Pancreas (tissue), 10 donors: ENCODE measurements at regions not wholly inside any gene's neighbourhood (a gene's known extent, or its start where the extent isn't known, plus 50 kb on each side); places are given as distances from the start of the nearest gene placed in this dataset.

ENCODE experiments used
- ATAC-seq, 4 donors: fragments of 200-7000 bp; cut with Tn5 transposase; one replicate each; pipeline versions ENCODE4 v1.8.0 to v1.9.1; 2020; ENCODE audit warnings: mild to moderate bottlenecking in 4 of 4, moderate library complexity in 4 of 4
- DNase-seq, 6 donors: peaks; one replicate each; pipeline ENCODE4 v3.0.0-alpha.2; 2020
- FAIRE-seq: peaks from 2 replicates; lab custom pipeline; 2012; peaks lifted over from hg19 to GRCh38; lab: Jason Lieb, UNC
- H3K27ac ChIP-seq, 4 donors: fragments of 200-600 bp; sonication (generic); 1 replicate in 3 of 4; 2 replicates in 1 of 4; pipeline versions ENCODE4 v1.5.0 to v1.8.0; 2020
- H3K27me3 ChIP-seq, 4 donors: fragments of 200-600 bp; one replicate each; pipeline ENCODE4 v1.8.0; 2021
- H3K36me3 ChIP-seq, 3 donors: fragments of 200-600 bp; sonication (generic) in 1 of 3; one replicate each; pipeline versions ENCODE4 v1.5.0 to v1.8.0; 2020 to 2021
- H3K4me1 ChIP-seq, 3 donors: fragments of 200-600 bp; one replicate each; pipeline ENCODE4 v1.8.0; 2021
- H3K4me3 ChIP-seq, 4 donors: fragments of 200-600 bp; sonication (generic) in 2 of 4; one replicate each; pipeline versions ENCODE4 v1.5.0 to v1.8.0; 2020 to 2021
- H3K9me3 ChIP-seq, 4 donors: fragments of 200-600 bp; one replicate each; pipeline ENCODE4 v1.8.0; 2021
- WGBS, 2 donors: extraction: QIAGEN DNeasy Blood & Tissue Kit; methylation state at CpG; one replicate each; pipeline ENCODE4 v1.1.7; 2013; 5-methylcytosine and 5-hydroxymethylcytosine counted together
- intact Hi-C, 3 donors: fragments of 100-400 bp; cut with DNase I; formaldehyde crosslinking; loops; one replicate each; pipeline versions ENCODE4 v1.11.1 to v1.14.2; 2022
- TF ChIP-seq, protein P1 (sequence below), 4 donors: fragments of 200-600 bp; sonication (generic) in 3 of 4; IDR thresholded peaks; one replicate each; pipeline versions ENCODE4 v1.5.0 to v1.8.0; 2021; ENCODE audit warnings: antibody characterized with exemption in 4 of 4
- donor health status: healthy with polysubstance abuse.
- donor health status: DM: no; HTN: no; CAD: no; lungs with moderate emphysema.
- donor health status: DM: no; HTN: no; CAD: no.
- donor health status: control.
- donor health status: control.
- donor health status: Bipolar disorder and iron deficiency.
- donor health status: DM: yes; HTN: yes; CAD: no.
- donor health status: DM: no; HTN: no; CAD: no.
- donor health status: DM: no; HTN: no; CAD: no.
- donor health status: DM: yes; HTN: yes; CAD: no.

DNA sequence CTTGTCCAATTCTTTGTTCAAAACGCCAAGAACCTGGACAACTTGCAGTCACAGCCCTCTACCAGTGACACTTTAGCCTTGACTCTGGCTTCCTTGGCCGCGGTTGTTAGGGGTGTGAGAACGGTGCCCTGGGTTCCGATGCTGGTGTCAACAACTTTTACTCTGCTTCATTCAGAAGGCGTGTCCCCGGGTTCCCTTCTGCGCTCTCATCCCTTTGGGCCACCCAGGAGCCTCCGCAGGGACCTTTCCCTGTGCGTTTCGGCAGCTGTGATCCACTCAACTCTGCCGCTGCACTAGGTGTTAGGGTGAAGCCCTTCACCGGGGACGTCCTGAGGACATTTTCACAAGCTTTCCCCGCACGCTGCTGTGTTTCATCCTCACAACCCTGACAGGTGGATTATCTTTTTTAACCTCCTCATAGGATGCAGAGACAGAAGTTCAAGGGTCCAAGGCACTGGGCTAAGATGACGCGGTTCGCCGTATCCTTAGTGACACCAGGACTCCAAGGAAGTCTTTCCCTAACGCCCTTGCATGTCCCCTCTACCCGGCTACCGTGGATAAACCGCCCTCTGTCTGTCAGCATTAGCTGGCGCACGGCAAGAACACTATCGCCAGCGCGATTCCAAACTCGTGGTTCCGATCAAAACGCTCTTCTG lies 133.5 kb upstream of the SHH start:
- Histone ChIP-seq H3K27me3 (no peaks in the 10 kb centered on the region), H3K27ac (no peak overlapping the region), H3K4me1 (no peaks in the 10 kb centered on the region), H3K36me3 (no peaks in the 10 kb centered on the region), H3K4me3 (no peak overlapping the region), H3K9me3 (no peaks in the 10 kb centered on the region)
- ATAC-seq (no peak), DNase-seq (no peak), FAIRE-seq (no peak)
- TF ChIP-seq, protein P1, sequence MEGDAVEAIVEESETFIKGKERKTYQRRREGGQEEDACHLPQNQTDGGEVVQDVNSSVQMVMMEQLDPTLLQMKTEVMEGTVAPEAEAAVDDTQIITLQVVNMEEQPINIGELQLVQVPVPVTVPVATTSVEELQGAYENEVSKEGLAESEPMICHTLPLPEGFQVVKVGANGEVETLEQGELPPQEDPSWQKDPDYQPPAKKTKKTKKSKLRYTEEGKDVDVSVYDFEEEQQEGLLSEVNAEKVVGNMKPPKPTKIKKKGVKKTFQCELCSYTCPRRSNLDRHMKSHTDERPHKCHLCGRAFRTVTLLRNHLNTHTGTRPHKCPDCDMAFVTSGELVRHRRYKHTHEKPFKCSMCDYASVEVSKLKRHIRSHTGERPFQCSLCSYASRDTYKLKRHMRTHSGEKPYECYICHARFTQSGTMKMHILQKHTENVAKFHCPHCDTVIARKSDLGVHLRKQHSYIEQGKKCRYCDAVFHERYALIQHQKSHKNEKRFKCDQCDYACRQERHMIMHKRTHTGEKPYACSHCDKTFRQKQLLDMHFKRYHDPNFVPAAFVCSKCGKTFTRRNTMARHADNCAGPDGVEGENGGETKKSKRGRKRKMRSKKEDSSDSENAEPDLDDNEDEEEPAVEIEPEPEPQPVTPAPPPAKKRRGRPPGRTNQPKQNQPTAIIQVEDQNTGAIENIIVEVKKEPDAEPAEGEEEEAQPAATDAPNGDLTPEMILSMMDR (IDR thresholded peaks at IDR 0.05), result no peak
- intact Hi-C loops, result no loop called here
- WGBS, 2 donors, result 89 to 95% methylated on average over 32 of the region's 32 CpGs

DNA sequence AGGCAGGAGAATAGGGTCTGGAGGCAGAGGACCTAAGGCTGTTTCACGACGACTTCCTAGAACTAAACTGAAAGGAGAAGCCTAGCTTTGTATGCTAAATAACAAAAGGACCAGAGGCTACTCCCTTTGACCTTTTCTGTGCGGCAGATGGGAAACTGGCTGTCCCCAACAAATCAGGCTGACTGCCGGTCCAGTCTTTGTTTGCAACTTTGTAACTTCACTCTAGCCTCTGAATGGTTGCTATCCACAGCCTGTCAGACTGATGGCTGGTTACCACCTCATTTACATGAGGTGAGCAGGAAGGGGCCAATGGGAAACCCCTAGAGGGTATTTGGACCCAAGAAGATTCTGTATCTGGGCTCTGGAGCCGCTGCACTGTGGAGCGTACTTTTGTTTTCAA lies 132.6 kb upstream of the SHH start:
- FAIRE-seq, result no peak
- no peak overlapping the region for H3K27ac ChIP-seq
- H3K9me3 ChIP-seq, result no peaks in the 10 kb centered on the region
- ATAC-seq, result no peak
- no peak overlapping the region for H3K4me3 ChIP-seq
- intact Hi-C loops, result no loop called here
- TF ChIP-seq, protein P1 (IDR thresholded peaks at IDR 0.05), result no peak
- no peaks in the 10 kb centered on the region for H3K36me3 ChIP-seq
- no peaks in the 10 kb centered on the region for H3K27me3 ChIP-seq
- DNase-seq, result no peak
- H3K4me1 ChIP-seq, result no peaks in the 10 kb centered on the region
- WGBS, 2 donors, result 78 to 87% methylated on average over 6 of the region's 6 CpGs

DNA sequence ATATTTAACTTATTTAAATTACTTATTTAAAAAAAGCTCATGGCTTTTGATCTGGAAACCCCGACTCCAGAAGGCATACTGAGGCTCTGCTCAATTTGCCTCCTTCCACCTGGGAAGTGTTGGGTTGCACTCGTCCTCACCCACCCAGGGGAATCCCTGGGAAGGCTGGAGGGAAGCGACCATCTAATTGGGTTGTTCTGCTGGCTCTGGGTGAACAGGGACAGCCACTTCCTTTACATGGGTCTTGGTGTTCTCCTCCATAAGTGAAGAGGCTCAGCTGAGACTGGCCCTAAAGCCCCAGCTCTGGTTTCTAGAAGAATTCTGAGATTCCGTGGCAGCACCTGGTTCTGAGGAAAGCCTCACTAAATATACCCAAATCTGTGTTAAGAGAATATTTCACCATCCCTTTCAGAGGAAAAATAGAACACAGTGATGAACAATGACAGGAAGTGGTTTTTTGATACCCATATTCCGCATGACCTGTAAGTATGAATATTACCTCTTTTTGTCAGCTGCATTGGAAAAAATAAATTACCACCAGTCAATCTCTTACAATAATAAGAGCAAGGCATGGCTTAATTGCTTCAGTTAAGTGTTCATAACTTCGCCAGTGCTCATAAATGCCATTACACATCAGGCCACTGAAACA lies 131.1 kb upstream of the SHH start:
- intact Hi-C loops, result no loop called here
- DNase-seq (no peak), ATAC-seq (no peak)

DNA sequence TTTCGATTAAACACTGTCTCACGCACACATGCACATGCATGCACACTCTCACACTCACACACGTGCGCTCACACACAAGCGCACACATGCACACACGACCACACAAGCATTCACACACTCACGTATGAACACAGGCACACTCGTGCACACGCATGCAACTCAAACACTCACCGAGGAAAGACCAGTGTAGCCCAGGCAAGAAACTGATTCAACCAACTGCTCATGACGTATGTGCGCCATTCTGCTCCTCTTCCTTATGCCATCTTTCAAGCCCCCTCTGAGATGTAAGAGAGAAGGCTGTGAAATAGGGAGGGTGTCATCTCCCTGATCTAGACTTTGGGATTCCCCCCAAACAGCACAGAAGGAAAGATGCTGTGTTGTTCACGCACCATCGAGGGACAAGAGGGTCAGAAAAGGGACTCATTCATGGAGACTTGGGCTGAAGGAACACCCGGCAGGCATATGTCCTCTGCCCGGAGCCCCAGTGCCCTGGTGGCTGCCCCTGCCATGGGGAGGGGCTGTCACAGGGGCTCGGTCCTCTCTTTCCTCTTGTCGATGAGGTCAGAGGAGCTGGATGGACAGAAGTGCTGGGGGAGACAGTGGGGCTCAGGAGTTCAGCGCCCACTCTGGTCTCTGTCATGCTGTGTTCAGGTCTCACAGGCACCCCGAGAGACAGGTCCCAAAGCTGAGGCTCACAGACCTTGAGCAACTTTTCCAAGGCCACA lies 130.1 kb upstream of the SHH start:
- no peak for DNase-seq

More for the DNA sequence above, 131.1 kb upstream of the SHH start:
- Histone ChIP-seq H3K27ac (no peak overlapping the region), H3K27me3 (no peaks in the 10 kb centered on the region), H3K36me3 (no peaks in the 10 kb centered on the region), H3K4me3 (no peak overlapping the region), H3K4me1 (no peaks in the 10 kb centered on the region), H3K9me3 (no peaks in the 10 kb centered on the region)
- 52 to 68% methylated on average over 6 of the region's 6 CpGs for WGBS, 2 donors
- FAIRE-seq, result no peak
- TF ChIP-seq, protein P1 (IDR thresholded peaks at IDR 0.05), result no peak

More for the DNA sequence above, 130.1 kb upstream of the SHH start:
- no peaks in the 10 kb centered on the region for H3K27me3 ChIP-seq
- H3K4me1 ChIP-seq, result no peaks in the 10 kb centered on the region
- ATAC-seq (no peak), FAIRE-seq (no peak)
- no peak overlapping the region for H3K4me3 ChIP-seq
- intact Hi-C loops, result no loop called here
- no peaks in the 10 kb centered on the region for H3K36me3 ChIP-seq
- H3K9me3 ChIP-seq, result no peaks in the 10 kb centered on the region
- no peak overlapping the region for H3K27ac ChIP-seq
- TF ChIP-seq, protein P1 (IDR thresholded peaks at IDR 0.05), result no peak
- 58 to 78% methylated on average over 20 of the region's 20 CpGs for WGBS, 2 donors
